ENCODE measurements at regions not wholly inside any gene's neighbourhood (a gene's known extent, or its start where the extent isn't known, plus 50 kb on each side); places are given as distances from the start of the nearest gene placed in this dataset.

- TF ChIP-seq PRDM1 (tag by site-specific recombination; IDR thresholded peaks at IDR 0.05): peak; percentile 43; the same call in 1 of the 2 replicates
- no peak for TF ChIP-seq ZNF658 (tag by site-specific recombination; IDR thresholded peaks at IDR 0.05)
- Histone ChIP-seq H3K4me1 (ENCODE audit: control insufficient read depth, insufficient read depth, low read length) (no peaks in the 10 kb centered on the region), H3K4me3 (ENCODE audit: low read depth, low read length) (no peak overlapping the region), H3K9me3 (ENCODE audit: control insufficient read depth, insufficient read depth, low read depth, low read length) (no peaks in the 10 kb centered on the region), H3K27ac (ENCODE audit: extremely low read depth, low read depth, low read length) (no peak overlapping the region), H3K36me3 (ENCODE audit: control insufficient read depth in 2 of 2, insufficient read depth in 1 of 2, low read length in 2 of 2) (no peaks in the 10 kb centered on the region)
- CTCF ChIA-PET: no interaction called here
- POLR2A ChIA-PET: no interaction called here
Observed at GRCh38 chr13:74046431-74046830, 87.8 kb downstream of the KLF12 start.

- Histone ChIP-seq H3K36me3 (ENCODE audit: control insufficient read depth in 2 of 2, insufficient read depth in 1 of 2, low read length in 2 of 2) (no peaks in the 10 kb centered on the region), H3K4me1 (ENCODE audit: control insufficient read depth, insufficient read depth, low read length) (no peaks in the 10 kb centered on the region), H3K9me3 (ENCODE audit: control insufficient read depth, insufficient read depth, low read depth, low read length) (no peaks in the 10 kb centered on the region), H3K27ac (ENCODE audit: extremely low read depth, low read depth, low read length) (no peak overlapping the region), H3K4me3 (ENCODE audit: low read depth, low read length) (no peak overlapping the region)
- TF ChIP-seq KLF10 (tag by site-specific recombination; IDR thresholded peaks at IDR 0.05) (no peak), ZFP41 (tag by site-specific recombination; IDR thresholded peaks at IDR 0.05; ENCODE audit: borderline replicate concordance) (no peak), ZNF76 (tag by site-specific recombination; IDR thresholded peaks at IDR 0.05; ENCODE audit: borderline replicate concordance, low read depth) (no peak), ZNF2 (tag by site-specific recombination; IDR thresholded peaks at IDR 0.05) (no peak), ZBTB21 (tag by site-specific recombination; IDR thresholded peaks at IDR 0.05) (no peak), ZNF354C (tag by site-specific recombination; IDR thresholded peaks at IDR 0.05; ENCODE audit: borderline replicate concordance, low read depth) (no peak), SP3 (tag by site-specific recombination; IDR thresholded peaks at IDR 0.05) (no peak), ZNF19 (tag by site-specific recombination; IDR thresholded peaks at IDR 0.05; ENCODE audit: low read depth) (no peak), ATF2 (tag by site-specific recombination; IDR thresholded peaks at IDR 0.05; ENCODE audit: low read depth) (no peak), ZNF214 (tag by site-specific recombination; IDR thresholded peaks at IDR 0.05; ENCODE audit: borderline replicate concordance) (no peak), ZSCAN5A (tag by site-specific recombination; IDR thresholded peaks at IDR 0.05) (no peak), ZNF341 (tag by site-specific recombination; IDR thresholded peaks at IDR 0.05; ENCODE audit: low read depth) (no peak), KLF1 (tag by site-specific recombination; IDR thresholded peaks at IDR 0.05) (no peak), ZBTB26 (tag by site-specific recombination; optimal IDR thresholded peaks at IDR 0.05) (no peak), OVOL3 (tag by site-specific recombination; IDR thresholded peaks at IDR 0.05) (no peak), ZNF544 (tag by site-specific recombination; IDR thresholded peaks at IDR 0.05) (no peak), ZNF239 (tag by site-specific recombination; IDR thresholded peaks at IDR 0.05) (no peak), ZNF138 (tag by site-specific recombination; IDR thresholded peaks at IDR 0.05; ENCODE audit: borderline replicate concordance) (no peak), CTCF (tag by site-specific recombination; IDR thresholded peaks at IDR 0.05) (no peak), ZSCAN23 (tag by site-specific recombination; IDR thresholded peaks at IDR 0.05) (no peak)
- ChIA-PET CTCF (no interaction called here), POLR2A (no interaction called here)
Observed at GRCh38 chr13:74045583-74045982, 88.6 kb downstream of the KLF12 start.

All from HEK293 (cell line).